Activated naive CD8-positive, alpha-beta T cell treated with anti-CD3 and anti-CD28 coated beads, Interleukin-2, amount 50 U/mL, for 24 hours (primary cell): ENCODE measurements at regions not wholly inside any gene's neighbourhood (a gene's known extent, or its start where the extent isn't known, plus 50 kb on each side); places are given as distances from the start of the nearest gene placed in this dataset.
"Not testable (repeated sequence)": the region's sequence is repeated elsewhere in the genome, so short reads cannot be mapped to it uniquely, and the experiment has no call there.

Experiments used
- ATAC-seq: fragments of 150-1000 bp; cut with Tn5 transposase; one replicate; pipeline ENCODE4 v1.10.0; 2021
- DNase-seq: peaks from one replicate; pipeline ENCODE4 v3.0.0; 2021
- H3K27ac Mint-ChIP-seq: one replicate; pipeline ENCODE4 v1.8.0; 2021; ENCODE audit warnings: mild to moderate bottlenecking, mixed read lengths
- H3K27me3 Mint-ChIP-seq: one replicate; pipeline ENCODE4 v1.8.0; 2021; ENCODE audit warnings: mixed read lengths
- H3K36me3 Mint-ChIP-seq: one replicate; pipeline ENCODE4 v1.8.0; 2021; ENCODE audit warnings: low read depth, mixed read lengths
- H3K4me1 Mint-ChIP-seq: one replicate; pipeline ENCODE4 v1.8.0; 2021; ENCODE audit warnings: mixed read lengths
- H3K4me3 Mint-ChIP-seq: one replicate; pipeline ENCODE4 v1.8.0; 2021; ENCODE audit warnings: mild to moderate bottlenecking, moderate library complexity, mixed read lengths
- H3K9me3 Mint-ChIP-seq: one replicate; pipeline ENCODE4 v1.8.0; 2021; ENCODE audit warnings: mixed read lengths

GRCh38 chrY:10627116-10627515 is 1099.4 kb downstream of the TSPY10 start:
- peaks cover 8% of the 10 kb centered on the region for H3K9me3 Mint-ChIP-seq
- H3K27ac Mint-ChIP-seq: no peak overlapping the region
- no peak for DNase-seq

DNA sequence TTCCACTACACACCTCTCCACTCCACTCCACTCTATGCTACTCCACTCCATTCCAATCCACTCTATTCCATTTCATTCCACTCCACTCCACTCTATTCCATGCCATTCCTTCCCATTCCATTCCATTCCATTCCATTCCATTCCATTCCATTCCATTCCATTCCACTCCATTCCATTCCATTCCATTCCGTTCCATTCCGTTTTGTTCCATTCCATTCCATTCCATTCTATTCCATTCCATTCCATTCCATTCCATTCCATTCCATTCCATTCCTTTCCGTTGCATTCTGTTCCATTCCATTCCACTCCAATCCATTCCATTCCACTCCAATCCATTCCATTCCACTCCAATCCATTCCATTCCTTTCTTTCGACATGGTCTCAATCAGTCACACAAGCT is 1121.1 kb downstream of the TSPY10 start:
- H3K27me3 Mint-ChIP-seq, ATAC-seq, H3K27ac Mint-ChIP-seq, H3K4me3 Mint-ChIP-seq, H3K4me1 Mint-ChIP-seq, DNase-seq: not testable (repeated sequence)
- Mint-ChIP-seq H3K36me3 (peaks cover 14% of the 10 kb centered on the region), H3K9me3 (peaks cover 23% of the 10 kb centered on the region)

More at GRCh38 chrY:10627116-10627515, 1099.4 kb downstream of the TSPY10 start:
- no peak for ATAC-seq
- peaks cover 7% of the 10 kb centered on the region for H3K36me3 Mint-ChIP-seq
- no peak overlapping the region for H3K4me3 Mint-ChIP-seq
- no peaks in the 10 kb centered on the region for H3K4me1 Mint-ChIP-seq
- H3K27me3 Mint-ChIP-seq: no peaks in the 10 kb centered on the region

GRCh38 chrY:10657120-10657519 is 1129.4 kb downstream of the TSPY10 start:
- peaks cover 64% of the 10 kb centered on the region for H3K9me3 Mint-ChIP-seq
- not testable (repeated sequence) for DNase-seq, H3K27ac Mint-ChIP-seq, H3K4me1 Mint-ChIP-seq, ATAC-seq, H3K4me3 Mint-ChIP-seq, H3K27me3 Mint-ChIP-seq
- H3K36me3 Mint-ChIP-seq: peaks cover 30% of the 10 kb centered on the region

DNA sequence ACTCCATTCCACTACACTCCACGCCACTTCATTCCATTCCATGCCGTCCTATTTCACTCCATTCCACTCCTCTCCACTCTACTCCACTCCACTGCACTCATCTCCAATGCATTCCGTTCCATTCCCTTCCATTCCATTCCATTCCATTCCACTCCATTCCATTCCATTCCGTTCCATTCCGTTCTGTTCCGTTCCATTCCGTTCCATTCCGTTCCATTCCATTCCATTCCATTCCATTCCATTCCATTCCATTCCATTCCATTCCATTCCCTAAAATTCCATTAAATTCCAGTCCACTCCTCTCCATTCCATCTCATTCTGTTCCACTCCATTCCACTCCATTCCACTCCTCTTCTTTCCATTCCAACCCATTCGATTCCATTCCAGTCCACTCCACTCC is 1139.1 kb downstream of the TSPY10 start:
- DNase-seq (no peak), ATAC-seq (no peak)
- H3K9me3 Mint-ChIP-seq: peaks cover 57% of the 10 kb centered on the region

DNA sequence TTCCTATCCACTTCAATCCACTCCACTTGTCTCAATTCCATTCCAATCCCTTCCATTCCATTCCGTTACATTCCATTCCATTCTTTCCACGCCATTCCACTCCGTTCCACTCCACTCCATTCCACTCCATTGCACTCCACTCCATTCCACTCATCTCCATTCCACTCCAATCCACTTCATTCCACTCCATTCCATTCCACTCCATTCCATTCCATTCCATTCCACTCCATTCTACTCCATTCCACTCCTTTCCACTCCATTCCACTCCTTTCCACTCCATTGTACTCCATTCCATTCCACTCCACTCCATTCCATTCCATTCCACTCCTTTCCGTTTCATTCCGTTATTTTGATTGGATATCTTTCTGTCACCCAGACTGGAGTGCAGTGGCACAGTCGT is 1158.7 kb downstream of the TSPY10 start:
- Mint-ChIP-seq H3K27ac (no peak overlapping the region), H3K9me3 (peaks cover 90% of the 10 kb centered on the region), H3K36me3 (peaks cover 48% of the 10 kb centered on the region), H3K4me3 (no peak overlapping the region), H3K4me1 (no peaks in the 10 kb centered on the region), H3K27me3 (no peaks in the 10 kb centered on the region)
- no peak for DNase-seq
- ATAC-seq: no peak

More for the DNA sequence above, 1139.1 kb downstream of the TSPY10 start:
- Mint-ChIP-seq H3K36me3 (peaks cover 42% of the 10 kb centered on the region), H3K4me3 (no peak overlapping the region), H3K27ac (no peak overlapping the region), H3K4me1 (no peaks in the 10 kb centered on the region), H3K27me3 (no peaks in the 10 kb centered on the region)
